ENCODE measurements at regions not wholly inside any gene's neighbourhood (a gene's known extent, or its start where the extent isn't known, plus 50 kb on each side); places are given as distances from the start of the nearest gene placed in this dataset.

GRCh38 chr7:94810496-94810895 is 96.9 kb upstream of the PPP1R9A start:
- Histone ChIP-seq H3K36me3 (no peaks in the 10 kb centered on the region), H3K27me3 (no peaks in the 10 kb centered on the region), H3K9me3 (no peaks in the 10 kb centered on the region), H3K27ac (no peak overlapping the region), H3K4me3 (no peak overlapping the region), H3K4me1 (no peaks in the 10 kb centered on the region)
- ATAC-seq: no peak
- WGBS, 2 donors: 42 to 57% methylated on average over 3 of the region's 3 CpGs
- no peak for TF ChIP-seq CTCF (IDR thresholded peaks at IDR 0.05)
- no peak for FAIRE-seq
- no peak for DNase-seq
- intact Hi-C loops (cut with DNase I): no loop called here

- no peak for ATAC-seq
- WGBS, 2 donors: 77 to 79% methylated on average over 3 of the region's 3 CpGs
- no peak for TF ChIP-seq CTCF (IDR thresholded peaks at IDR 0.05)
- intact Hi-C loops (cut with DNase I): no loop called here
- Histone ChIP-seq H3K27me3 (no peaks in the 10 kb centered on the region), H3K4me3 (no peak overlapping the region), H3K27ac (no peak overlapping the region), H3K36me3 (no peaks in the 10 kb centered on the region), H3K4me1 (no peaks in the 10 kb centered on the region), H3K9me3 (no peaks in the 10 kb centered on the region)
- DNase-seq: no peak
- FAIRE-seq: no peak
Measured at GRCh38 chr7:94813917-94814316, 93.5 kb upstream of the PPP1R9A start.

GRCh38 chr7:94823947-94824346 is 83.4 kb upstream of the PPP1R9A start:
- no peak for TF ChIP-seq CTCF (IDR thresholded peaks at IDR 0.05)
- no peaks in the 10 kb centered on the region for H3K4me1 ChIP-seq
- DNase-seq (no peak), ATAC-seq (no peak), FAIRE-seq (no peak)
- H3K4me3 ChIP-seq: no peak overlapping the region
- peaks cover 0 to 5% (median 0%) of the 10 kb centered on the region in 4 donors for H3K27me3 ChIP-seq
- no peaks in the 10 kb centered on the region for H3K9me3 ChIP-seq
- H3K27ac ChIP-seq: no peak overlapping the region
- H3K36me3 ChIP-seq: no peaks in the 10 kb centered on the region
- intact Hi-C loops (cut with DNase I): no loop called here

- no peak for FAIRE-seq
- Histone ChIP-seq H3K4me1 (no peaks in the 10 kb centered on the region), H3K27ac (no peak overlapping the region), H3K9me3 (no peaks in the 10 kb centered on the region), H3K4me3 (no peak overlapping the region), H3K36me3 (no peaks in the 10 kb centered on the region), H3K27me3 (no peaks in the 10 kb centered on the region)
- WGBS, 2 donors: 79 to 85% methylated on average over 4 of the region's 4 CpGs
- ATAC-seq: no peak
- no peak for DNase-seq
- no peak for TF ChIP-seq CTCF (IDR thresholded peaks at IDR 0.05)
- intact Hi-C loops (cut with DNase I): no loop called here
Measured at GRCh38 chr7:94829987-94830386, 77.4 kb upstream of the PPP1R9A start.

- Histone ChIP-seq H3K4me3 (no peak overlapping the region), H3K27me3 (no peaks in the 10 kb centered on the region), H3K36me3 (no peaks in the 10 kb centered on the region), H3K9me3 (no peaks in the 10 kb centered on the region), H3K4me1 (no peaks in the 10 kb centered on the region), H3K27ac (no peak overlapping the region)
- DNase-seq (no peak), ATAC-seq (no peak), FAIRE-seq (no peak)
- no peak for TF ChIP-seq CTCF (IDR thresholded peaks at IDR 0.05)
- WGBS, 2 donors: 67 to 76% methylated on average over 4 of the region's 4 CpGs
- intact Hi-C loops (cut with DNase I): no loop called here
Measured at GRCh38 chr7:94832051-94832450, 75.3 kb upstream of the PPP1R9A start.
